ENCODE measurements at regions not wholly inside any gene's neighbourhood (a gene's known extent, or its start where the extent isn't known, plus 50 kb on each side); places are given as distances from the start of the nearest gene placed in this dataset.

GRCh38 chr16:6804461-6804860 lies 528.2 kb upstream of the RBFOX1 start:
- TF ChIP-seq POLR2AphosphoS5 (IDR thresholded peaks at IDR 0.05) = no peak
- TF ChIP-seq, protein P1, sequence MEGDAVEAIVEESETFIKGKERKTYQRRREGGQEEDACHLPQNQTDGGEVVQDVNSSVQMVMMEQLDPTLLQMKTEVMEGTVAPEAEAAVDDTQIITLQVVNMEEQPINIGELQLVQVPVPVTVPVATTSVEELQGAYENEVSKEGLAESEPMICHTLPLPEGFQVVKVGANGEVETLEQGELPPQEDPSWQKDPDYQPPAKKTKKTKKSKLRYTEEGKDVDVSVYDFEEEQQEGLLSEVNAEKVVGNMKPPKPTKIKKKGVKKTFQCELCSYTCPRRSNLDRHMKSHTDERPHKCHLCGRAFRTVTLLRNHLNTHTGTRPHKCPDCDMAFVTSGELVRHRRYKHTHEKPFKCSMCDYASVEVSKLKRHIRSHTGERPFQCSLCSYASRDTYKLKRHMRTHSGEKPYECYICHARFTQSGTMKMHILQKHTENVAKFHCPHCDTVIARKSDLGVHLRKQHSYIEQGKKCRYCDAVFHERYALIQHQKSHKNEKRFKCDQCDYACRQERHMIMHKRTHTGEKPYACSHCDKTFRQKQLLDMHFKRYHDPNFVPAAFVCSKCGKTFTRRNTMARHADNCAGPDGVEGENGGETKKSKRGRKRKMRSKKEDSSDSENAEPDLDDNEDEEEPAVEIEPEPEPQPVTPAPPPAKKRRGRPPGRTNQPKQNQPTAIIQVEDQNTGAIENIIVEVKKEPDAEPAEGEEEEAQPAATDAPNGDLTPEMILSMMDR (IDR thresholded peaks at IDR 0.05) = no peak

All from transverse colon (tissue), 4 donors.